CD4-positive, alpha-beta T cell treated with Interleukin-4 for 4 hours (primary cell): ENCODE measurements at regions not wholly inside any gene's neighbourhood (a gene's known extent, or its start where the extent isn't known, plus 50 kb on each side); places are given as distances from the start of the nearest gene placed in this dataset.

Source experiments
- DNase-seq: peaks from one replicate; pipeline ENCODE4 v3.0.0-alpha.2; 2020

GRCh38 chr13:106230450-106230849 is 305.0 kb downstream of the EFNB2 start:
- DNase-seq: no peak

DNA sequence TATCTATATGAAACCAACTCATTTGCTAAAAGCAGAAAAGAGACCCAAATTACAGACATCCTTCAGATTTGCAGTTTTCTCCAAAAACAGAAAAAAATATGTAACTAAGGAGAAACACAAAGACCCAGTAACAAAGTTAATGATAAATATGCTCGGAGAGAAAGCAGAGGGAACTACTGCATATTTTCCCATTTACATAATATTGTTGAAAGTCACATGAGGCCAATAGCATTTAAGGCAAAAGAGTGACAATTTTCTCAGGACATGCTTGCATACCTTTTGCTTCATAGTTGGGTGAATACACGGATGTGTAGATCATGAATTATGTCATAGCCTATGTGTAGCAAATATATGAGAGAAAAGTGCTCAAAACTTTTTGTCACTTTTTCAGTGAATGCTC is 310.3 kb downstream of the EFNB2 start:
- no peak for DNase-seq

GRCh38 chr13:106220211-106220610 is 315.3 kb downstream of the EFNB2 start:
- DNase-seq: no peak

GRCh38 chr13:106213028-106213757 is 322.3 kb downstream of the EFNB2 start:
- DNase-seq: no peak

DNA sequence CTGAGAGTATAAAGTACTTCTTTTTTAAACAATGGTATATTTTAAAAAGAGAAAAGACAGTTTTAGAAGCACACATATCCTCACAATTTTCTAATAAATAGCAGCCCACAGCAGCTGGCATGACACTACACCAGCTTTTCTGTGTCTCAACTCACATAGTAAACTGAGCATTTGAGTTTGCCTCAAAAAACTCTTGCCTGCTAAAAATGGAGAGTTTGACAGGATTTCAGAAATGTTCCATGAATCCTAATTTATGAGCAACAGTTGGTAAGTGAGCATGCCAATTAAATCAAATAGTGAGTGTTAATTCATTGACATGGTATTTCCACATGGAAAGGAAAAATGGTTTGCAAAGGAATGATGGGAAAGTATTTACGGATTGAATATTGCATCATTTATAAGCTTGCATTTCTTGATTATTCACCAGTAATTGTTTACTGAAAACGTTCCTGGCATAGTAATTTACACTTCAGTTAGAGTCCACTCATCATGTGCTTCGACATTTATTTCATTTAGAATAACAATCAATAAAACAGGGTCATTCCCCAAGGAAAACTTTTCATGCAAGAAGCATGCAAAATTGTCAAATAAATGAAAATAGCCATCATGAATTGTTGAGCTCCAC is 323.0 kb downstream of the EFNB2 start:
- DNase-seq: no peak

GRCh38 chr13:106210324-106210723 is 325.1 kb downstream of the EFNB2 start:
- no peak for DNase-seq

GRCh38 chr13:106205871-106206270 is 329.6 kb downstream of the EFNB2 start:
- DNase-seq: no peak

- DNase-seq: no peak
These were observed 338.0 kb downstream of the EFNB2 start for GRCh38 chr13:106197496-106197895.

DNA sequence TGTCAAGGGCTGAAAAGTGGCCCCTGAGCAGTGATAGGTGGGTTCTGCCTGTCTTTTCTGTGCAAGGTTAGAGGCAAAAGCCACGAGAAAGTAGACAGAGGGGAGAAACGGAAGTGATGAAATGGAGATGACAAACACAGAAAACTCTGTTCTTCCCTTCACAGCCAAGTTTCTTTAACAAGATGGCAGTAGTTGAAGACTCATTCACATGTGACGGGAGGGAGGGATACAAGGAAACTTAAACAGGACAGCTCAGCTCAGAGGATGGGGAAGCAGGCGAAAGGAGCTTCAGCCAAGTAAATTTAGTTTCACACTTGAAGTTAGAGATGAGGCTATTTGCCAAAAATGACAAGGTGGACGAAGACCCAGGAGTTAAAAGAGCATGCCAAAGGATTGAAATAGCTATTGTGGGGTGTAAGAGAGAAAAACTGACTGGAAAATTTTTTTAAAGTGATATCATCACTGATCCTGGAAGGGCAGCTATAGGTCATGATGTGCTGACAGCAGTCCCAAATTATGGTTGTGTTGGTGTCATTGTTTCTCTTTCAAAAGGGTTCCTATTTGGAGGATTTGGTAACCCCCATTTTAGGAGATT is 347.9 kb downstream of the EFNB2 start:
- DNase-seq: no peak

GRCh38 chr13:106187101-106187500 is 348.4 kb downstream of the EFNB2 start:
- DNase-seq: no peak

GRCh38 chr13:106186366-106187030 is 349.0 kb downstream of the EFNB2 start:
- DNase-seq: no peak

DNA sequence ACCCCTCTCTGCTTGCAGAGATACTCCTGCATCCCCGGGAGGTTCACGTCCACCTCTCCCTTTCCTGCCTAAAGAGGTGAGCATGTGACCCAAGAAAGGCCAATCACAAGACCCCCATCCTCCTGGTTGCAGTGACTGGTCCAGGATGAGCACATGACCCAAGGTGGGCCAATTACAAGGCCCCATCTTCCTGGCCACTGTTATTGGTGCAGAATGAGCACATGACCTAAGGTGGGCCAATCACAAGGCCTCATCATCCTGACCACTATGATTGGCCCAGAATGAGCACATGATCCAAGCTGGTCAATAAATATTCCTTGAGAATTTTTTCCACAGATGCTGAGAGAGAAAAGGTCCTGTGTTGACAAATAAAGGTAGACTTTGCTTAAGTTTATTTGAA is 350.7 kb downstream of the EFNB2 start:
- no peak for DNase-seq

- no peak for DNase-seq
These were observed 351.9 kb downstream of the EFNB2 start for GRCh38 chr13:106183410-106184065.

DNA sequence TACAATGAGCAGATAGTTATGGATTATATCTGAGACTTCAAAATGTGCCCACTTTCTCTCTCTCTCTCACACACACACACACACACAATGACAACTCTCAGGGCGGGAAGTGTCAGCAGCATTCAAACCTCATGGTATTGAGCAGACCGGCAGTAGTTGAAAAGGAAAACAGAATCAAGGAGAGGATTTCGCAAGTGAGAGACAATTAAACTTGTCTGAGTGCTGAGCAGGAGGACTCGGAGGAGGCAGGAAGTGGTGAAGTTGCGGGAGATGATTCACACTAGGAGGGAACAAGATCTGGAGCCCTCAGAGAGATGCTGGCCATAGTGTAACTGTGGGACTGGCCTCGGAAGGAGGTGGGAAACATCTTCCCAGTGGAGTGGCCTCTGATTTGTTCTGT is 353.1 kb downstream of the EFNB2 start:
- DNase-seq: no peak

DNA sequence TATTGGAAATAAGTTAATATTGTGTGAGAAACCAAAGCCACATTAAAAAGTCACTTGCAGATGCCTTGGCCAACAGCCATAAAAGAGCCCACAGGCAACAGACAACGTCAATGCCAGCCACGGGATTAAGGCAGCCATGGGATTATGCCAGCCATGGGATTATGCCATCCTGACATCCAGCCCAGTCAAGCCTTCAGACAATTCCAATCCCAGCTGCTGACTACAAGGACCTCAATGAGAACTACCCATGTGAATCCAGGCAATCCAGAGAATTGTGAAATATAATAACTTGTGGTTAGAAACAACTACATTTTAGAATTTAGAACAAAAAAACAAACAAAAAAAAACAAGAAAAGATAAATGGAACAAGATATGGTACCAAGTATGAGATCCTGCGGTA is 356.6 kb downstream of the EFNB2 start:
- DNase-seq: no peak

DNA sequence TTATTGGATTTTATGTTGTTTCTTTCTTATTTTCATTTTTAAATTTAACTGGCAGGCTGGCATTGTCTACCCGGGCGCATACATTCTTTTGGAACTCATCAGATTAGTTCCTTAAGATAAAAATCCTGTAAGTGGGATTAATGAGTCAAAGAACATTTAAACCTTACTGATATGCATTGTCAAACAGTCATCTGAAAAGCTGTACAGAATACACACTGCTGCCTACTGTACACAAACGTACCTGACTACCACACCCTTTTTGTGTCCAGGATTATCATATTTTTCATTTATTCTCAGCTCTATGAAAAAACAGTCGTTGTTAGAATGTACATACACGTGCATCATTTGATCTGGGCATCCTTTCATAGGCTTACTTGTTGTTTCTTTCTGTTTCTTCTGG is 358.3 kb downstream of the EFNB2 start:
- DNase-seq: no peak

DNA sequence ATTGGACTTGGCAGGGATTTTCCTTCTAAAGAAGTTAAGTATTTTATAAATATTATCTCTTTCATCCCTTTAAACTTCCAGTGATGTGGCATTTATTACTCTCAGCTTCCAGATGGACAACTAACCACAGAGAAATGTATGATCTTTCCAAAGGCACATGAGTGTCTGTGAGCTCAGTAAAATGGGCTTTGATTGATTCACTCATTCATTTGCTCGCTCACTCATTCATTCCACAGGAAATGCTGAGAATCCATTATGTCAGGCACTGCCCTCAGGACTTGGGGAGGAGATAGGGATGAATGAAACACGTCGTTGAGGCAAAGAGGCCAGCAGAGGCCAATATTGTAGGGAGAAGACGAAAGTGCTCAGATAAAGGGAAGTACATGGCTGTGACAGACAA is 359.3 kb downstream of the EFNB2 start:
- DNase-seq: no peak

DNA sequence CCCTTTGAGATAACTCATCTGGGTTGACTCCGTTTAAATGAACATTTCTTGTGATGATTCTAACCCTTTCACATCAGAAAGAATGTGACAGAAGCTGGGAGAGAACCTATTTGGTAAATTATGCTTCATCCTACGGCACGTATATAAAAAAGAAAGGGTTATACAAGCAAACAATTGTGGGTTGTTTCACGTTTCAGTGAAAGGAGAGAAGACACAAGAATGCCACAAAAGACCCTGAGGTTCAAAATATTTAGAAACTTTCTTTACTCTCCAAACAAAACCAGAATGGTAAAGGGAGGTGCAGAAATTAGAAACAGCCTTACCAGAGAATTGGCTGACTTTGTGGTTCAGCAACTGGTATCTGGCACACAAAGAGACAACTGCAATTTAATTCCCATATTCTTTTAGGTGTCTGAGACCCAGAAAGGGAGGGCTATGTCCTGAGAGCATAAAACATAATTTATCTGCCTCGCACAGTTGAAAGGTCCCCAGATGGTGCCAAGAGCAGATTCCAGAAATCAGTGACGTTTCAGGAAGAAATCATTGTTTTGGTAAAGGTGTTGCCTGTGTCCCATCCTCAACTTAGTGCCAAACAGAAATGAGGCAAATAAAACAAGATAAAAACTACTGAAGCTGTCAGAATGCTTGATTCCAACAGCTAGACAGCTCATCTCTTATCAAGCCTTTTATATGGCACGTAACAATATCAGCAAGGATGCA is 361.4 kb downstream of the EFNB2 start:
- no peak for DNase-seq

GRCh38 chr13:106173346-106173745 is 362.1 kb downstream of the EFNB2 start:
- no peak for DNase-seq

DNA sequence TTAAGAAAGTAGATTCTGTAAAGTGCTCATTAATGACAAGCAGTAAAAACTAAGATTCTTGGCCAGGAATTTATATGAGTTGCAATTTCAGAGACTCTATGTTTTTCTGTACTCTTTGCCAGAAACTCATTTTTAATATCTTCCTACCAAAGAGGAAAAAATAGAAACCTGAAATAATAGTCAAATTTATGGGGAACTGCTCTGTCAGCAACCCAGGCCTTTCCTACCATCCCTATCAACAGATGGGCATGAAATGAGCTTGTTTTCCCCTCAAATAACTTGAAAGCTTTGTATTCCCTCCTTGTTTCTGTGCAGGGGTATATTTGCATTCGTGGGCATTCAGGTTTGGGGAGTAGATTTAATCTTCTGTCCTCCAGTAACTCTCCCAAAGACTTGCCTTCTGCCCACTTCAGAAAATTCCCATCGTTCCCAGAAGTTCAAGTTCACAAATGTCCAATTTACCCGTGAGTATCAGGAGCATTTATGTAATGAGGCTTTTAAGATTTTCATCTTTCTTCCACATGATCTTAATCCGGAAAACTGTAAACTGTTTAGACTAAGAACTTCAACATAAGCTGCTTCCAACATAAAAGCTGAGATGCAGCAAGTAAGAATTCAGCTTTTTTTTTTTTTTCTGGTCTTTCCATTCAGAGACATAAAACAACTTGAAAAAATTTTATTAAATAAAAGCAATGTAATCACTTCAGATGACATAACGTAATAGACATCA is 363.1 kb downstream of the EFNB2 start:
- no peak for DNase-seq

- DNase-seq: no peak
These were observed 372.0 kb downstream of the EFNB2 start for GRCh38 chr13:106163426-106163825.

DNA sequence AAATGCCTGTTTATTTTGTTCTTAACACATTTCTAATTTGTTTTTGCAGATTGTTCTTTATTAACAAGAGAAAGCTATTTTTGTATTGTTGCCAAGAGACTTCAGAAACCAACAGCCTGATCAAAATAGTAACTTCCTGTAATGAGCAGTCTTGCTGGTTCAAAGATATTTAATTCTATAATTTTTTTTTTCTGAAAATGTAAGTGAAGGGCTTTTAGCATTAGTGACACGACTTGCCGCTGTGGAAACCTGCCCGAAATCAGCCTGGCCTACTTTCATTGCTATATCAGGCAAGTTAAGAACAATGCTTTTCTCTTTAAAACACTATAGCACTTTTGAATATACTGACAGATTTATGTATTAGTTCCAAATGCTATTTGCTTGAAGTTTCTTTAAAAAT is 374.3 kb downstream of the EFNB2 start:
- no peak for DNase-seq
